Cerebellar cortex (tissue), 1 donor: ENCODE measurements at regions not wholly inside any gene's neighbourhood (a gene's known extent, or its start where the extent isn't known, plus 50 kb on each side); places are given as distances from the start of the nearest gene placed in this dataset.

Source experiments
- DNase-seq: peaks from one replicate; pipeline ENCODE4 v3.0.0-alpha.2; 2015; ENCODE audit warnings: low spot score

DNA sequence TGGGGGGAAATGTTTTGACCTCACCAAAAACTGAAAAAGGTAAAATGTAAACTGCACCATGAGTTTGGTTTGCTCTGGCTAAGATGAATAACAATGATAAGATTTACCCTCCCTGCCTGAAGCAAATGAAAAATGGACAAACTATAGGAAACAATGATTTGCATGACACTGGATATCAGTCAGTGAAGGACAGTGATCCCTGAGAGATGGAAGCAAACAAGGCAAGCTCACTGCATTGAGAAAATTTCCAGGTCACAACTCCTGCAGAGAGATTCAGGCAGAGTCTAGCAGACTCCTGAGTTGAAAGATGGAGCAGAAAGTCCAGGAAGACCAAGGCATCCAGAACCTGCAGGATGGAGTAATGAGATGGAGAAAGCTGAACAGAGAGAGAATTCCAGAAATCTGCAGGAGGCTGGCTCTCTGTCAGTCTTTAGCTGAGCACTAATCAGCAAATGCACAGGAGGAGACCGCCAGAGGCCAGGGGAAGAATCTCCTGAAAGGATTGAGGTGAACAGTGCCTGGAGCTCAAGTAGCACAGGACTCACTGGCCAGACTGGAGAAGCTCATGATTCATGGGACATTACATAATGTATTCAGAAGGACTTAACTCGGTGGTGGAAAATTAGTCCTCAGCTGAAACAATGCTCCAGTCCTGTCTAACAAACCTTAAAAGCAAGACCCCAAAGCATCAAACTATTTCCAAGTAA is 51.2 kb upstream of the PALS2 start:
- DNase-seq, result no peak
